WTC11 (cell line): ENCODE measurements at regions not wholly inside any gene's neighbourhood (a gene's known extent, or its start where the extent isn't known, plus 50 kb on each side); places are given as distances from the start of the nearest gene placed in this dataset.

Experiments
- ATAC-seq: fragments of 200-7000 bp; cut with Tn5 transposase; 2 replicates; pipeline ENCODE4 v1.10.0; 2021; ENCODE audit warnings: mild to moderate bottlenecking, moderate library complexity
- CTCF ChIA-PET: fragments of 300-600 bp; sonication (Branson Sonifier 250); formaldehyde crosslinking; loops from one replicate; lab custom pipeline; 2021; ENCODE audit warnings: antibody characterized with exemption; lab: Charles Lee
- POLR2A ChIA-PET: fragments of 350-600 bp; sonication (Branson Sonifier 250); formaldehyde crosslinking; loops from one replicate; lab custom pipeline; 2021; ENCODE audit warnings: antibody characterized with exemption; lab: Charles Lee
- DNase-seq: peaks from one replicate; pipeline ENCODE4 v3.0.0; 2021; ENCODE audit warnings: low spot score
- H3K27ac Mint-ChIP-seq: 2 replicates; pipeline ENCODE4 v1.8.0; 2021; ENCODE audit warnings: mixed read lengths
- H3K27me3 Mint-ChIP-seq: 2 replicates; pipeline ENCODE4 v1.8.0; 2021; ENCODE audit warnings: low read depth, mild to moderate bottlenecking, moderate library complexity, mixed read lengths
- H3K36me3 Mint-ChIP-seq: 2 replicates; pipeline ENCODE4 v1.8.0; 2021; ENCODE audit warnings: mixed read lengths
- H3K4me1 Mint-ChIP-seq: 2 replicates; pipeline ENCODE4 v1.8.0; 2022; ENCODE audit warnings: mixed read lengths
- H3K4me3 Mint-ChIP-seq: 2 replicates; pipeline ENCODE4 v1.8.0; 2021; ENCODE audit warnings: mild to moderate bottlenecking, moderate library complexity, mixed read lengths
- H3K9me3 Mint-ChIP-seq: 2 replicates; pipeline ENCODE4 v1.8.0; 2021; ENCODE audit warnings: mixed read lengths
- EMX1 ChIP-seq: fragments of 250-450 bp; sonication (Bioruptor Pico); IDR thresholded peaks from 2 replicates; pipeline ENCODE4 v1.8.0; 2021; ENCODE audit warnings: mild to moderate bottlenecking
- GRHL2 ChIP-seq: fragments of 250-450 bp; sonication (Bioruptor Pico); IDR thresholded peaks from 2 replicates; pipeline ENCODE4 v1.8.0; 2022; ENCODE audit warnings: mild to moderate bottlenecking, moderate library complexity; ENCODE audit not compliant: insufficient replicate concordance, severe bottlenecking
- NR1H2 ChIP-seq: sonication (generic); formaldehyde crosslinking; IDR thresholded peaks from 2 replicates; pipeline ENCODE4 v1.9.0; 2021; ENCODE audit warnings: mild to moderate bottlenecking, moderate library complexity, missing genetic modification reagents
- OVOL2 ChIP-seq: fragments of 250-450 bp; sonication (Bioruptor Pico); IDR thresholded peaks from 2 replicates; pipeline ENCODE4 v1.9.0; 2021; ENCODE audit warnings: mild to moderate bottlenecking, borderline replicate concordance
- RORB ChIP-seq: fragments of 250-450 bp; sonication (Bioruptor Pico); IDR thresholded peaks from 2 replicates; pipeline ENCODE4 v1.9.0; 2021; ENCODE audit warnings: mild to moderate bottlenecking
- SOX15 ChIP-seq: fragments of 250-450 bp; sonication (Bioruptor Pico); IDR thresholded peaks from 2 replicates; pipeline ENCODE4 v1.9.0; 2021; ENCODE audit warnings: mild to moderate bottlenecking
- TEAD4 ChIP-seq: sonication (generic); formaldehyde crosslinking; IDR thresholded peaks from 2 replicates; pipeline ENCODE4 v1.8.0; 2022; ENCODE audit warnings: mild to moderate bottlenecking, missing genetic modification reagents
- TP53 ChIP-seq: sonication (generic); formaldehyde crosslinking; IDR thresholded peaks from 2 replicates; pipeline ENCODE4 v1.8.1; 2023; ENCODE audit warnings: mild to moderate bottlenecking, missing genetic modification reagents
- ZNF138 ChIP-seq: sonication (generic); formaldehyde crosslinking; conservative IDR thresholded peaks from 2 replicates; pipeline ENCODE4 v1.8.1; 2022; ENCODE audit warnings: mild to moderate bottlenecking, moderate library complexity, missing genetic modification reagents
- ZNF232 ChIP-seq: sonication (generic); formaldehyde crosslinking; IDR thresholded peaks from 2 replicates; pipeline ENCODE4 v1.8.0; 2022; ENCODE audit warnings: mild to moderate bottlenecking, missing genetic modification reagents
- ZNF263 ChIP-seq: sonication (generic); formaldehyde crosslinking; IDR thresholded peaks from 2 replicates; pipeline ENCODE4 v1.8.1; 2022; ENCODE audit warnings: low read depth, mild to moderate bottlenecking, moderate library complexity, missing genetic modification reagents
- ZNF423 ChIP-seq: fragments of 250-450 bp; sonication (Bioruptor Pico); IDR thresholded peaks from 2 replicates; pipeline ENCODE4 v2.1.2; 2022; ENCODE audit warnings: mild to moderate bottlenecking, moderate library complexity
- TF ChIP-seq, protein P1 (sequence below): sonication (generic); formaldehyde crosslinking; IDR thresholded peaks from 2 replicates; pipeline ENCODE4 v1.8.1; 2023; ENCODE audit warnings: mild to moderate bottlenecking, missing genetic modification reagents
- TF ChIP-seq, protein P2 (sequence below): fragments of 200-600 bp; IDR thresholded peaks from 2 replicates; pipeline ENCODE4 v1.8.0; 2022; ENCODE audit warnings: antibody characterized with exemption
- TF ChIP-seq, protein P3 (sequence below): sonication (generic); formaldehyde crosslinking; IDR thresholded peaks from 2 replicates; pipeline ENCODE4 v1.8.1; 2023; ENCODE audit warnings: mild to moderate bottlenecking, missing genetic modification reagents, moderate library complexity
- TF ChIP-seq, protein P4 (sequence below): sonication (generic); formaldehyde crosslinking; IDR thresholded peaks from 2 replicates; pipeline ENCODE4 v1.8.0; 2022; ENCODE audit warnings: mild to moderate bottlenecking, missing genetic modification reagents
- TF ChIP-seq, protein P5 (sequence below): sonication (generic); formaldehyde crosslinking; IDR thresholded peaks from 2 replicates; pipeline ENCODE4 v1.8.1; 2023; ENCODE audit warnings: mild to moderate bottlenecking, missing genetic modification reagents
- TF ChIP-seq, protein P6 (sequence below): sonication (generic); formaldehyde crosslinking; IDR thresholded peaks from 2 replicates; pipeline ENCODE4 v1.8.0; 2023; ENCODE audit warnings: missing genetic modification reagents, mild to moderate bottlenecking, borderline replicate concordance
- TF ChIP-seq, protein P7 (sequence below): sonication (generic); formaldehyde crosslinking; IDR thresholded peaks from 2 replicates; pipeline ENCODE4 v1.8.1; 2022; ENCODE audit warnings: low read depth, mild to moderate bottlenecking, moderate library complexity, missing genetic modification reagents, borderline replicate concordance

DNA sequence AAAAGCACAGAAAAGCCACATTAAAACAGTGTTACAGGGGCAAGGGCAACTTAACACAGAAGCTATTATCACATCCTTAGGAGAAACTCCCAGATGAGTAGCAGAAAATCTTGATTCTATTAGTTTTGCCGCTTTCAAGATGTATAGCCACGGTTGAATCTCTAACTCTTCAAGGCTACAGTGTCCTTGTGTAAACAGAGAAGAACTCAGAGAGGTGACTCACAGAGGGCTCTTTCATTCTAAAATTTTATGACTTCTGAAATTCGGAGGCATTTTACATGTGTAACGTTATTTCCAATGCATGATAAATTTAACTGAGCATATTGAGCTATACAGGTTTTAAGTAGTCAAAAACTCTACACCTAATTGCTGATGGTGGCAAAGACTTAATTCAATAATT is 846.6 kb downstream of the GBE1 start:
- Mint-ChIP-seq H3K4me3 (no peak overlapping the region), H3K36me3 (0 out of 2 replicates have a peak, but pooled peaks cover 4% of the 10 kb centered on the region)
- DNase-seq (no peak), ATAC-seq (no peak)
- TF ChIP-seq TP53 (no peak), ZNF423 (CRISPR knock-in tag) (no peak), NR1H2 (CRISPR knock-in tag) (no peak), RORB (no peak), GRHL2 (no peak), ZNF263 (no peak), ZNF138 (CRISPR knock-in tag) (no peak), SOX15 (CRISPR knock-in tag) (no peak), ZNF232 (CRISPR knock-in tag) (no peak), TEAD4 (CRISPR knock-in tag) (no peak), OVOL2 (no peak), EMX1 (CRISPR knock-in tag) (no peak)
- TF ChIP-seq, protein P1, sequence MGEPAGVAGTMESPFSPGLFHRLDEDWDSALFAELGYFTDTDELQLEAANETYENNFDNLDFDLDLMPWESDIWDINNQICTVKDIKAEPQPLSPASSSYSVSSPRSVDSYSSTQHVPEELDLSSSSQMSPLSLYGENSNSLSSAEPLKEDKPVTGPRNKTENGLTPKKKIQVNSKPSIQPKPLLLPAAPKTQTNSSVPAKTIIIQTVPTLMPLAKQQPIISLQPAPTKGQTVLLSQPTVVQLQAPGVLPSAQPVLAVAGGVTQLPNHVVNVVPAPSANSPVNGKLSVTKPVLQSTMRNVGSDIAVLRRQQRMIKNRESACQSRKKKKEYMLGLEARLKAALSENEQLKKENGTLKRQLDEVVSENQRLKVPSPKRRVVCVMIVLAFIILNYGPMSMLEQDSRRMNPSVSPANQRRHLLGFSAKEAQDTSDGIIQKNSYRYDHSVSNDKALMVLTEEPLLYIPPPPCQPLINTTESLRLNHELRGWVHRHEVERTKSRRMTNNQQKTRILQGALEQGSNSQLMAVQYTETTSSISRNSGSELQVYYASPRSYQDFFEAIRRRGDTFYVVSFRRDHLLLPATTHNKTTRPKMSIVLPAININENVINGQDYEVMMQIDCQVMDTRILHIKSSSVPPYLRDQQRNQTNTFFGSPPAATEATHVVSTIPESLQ: no peak
- TF ChIP-seq, protein P2, sequence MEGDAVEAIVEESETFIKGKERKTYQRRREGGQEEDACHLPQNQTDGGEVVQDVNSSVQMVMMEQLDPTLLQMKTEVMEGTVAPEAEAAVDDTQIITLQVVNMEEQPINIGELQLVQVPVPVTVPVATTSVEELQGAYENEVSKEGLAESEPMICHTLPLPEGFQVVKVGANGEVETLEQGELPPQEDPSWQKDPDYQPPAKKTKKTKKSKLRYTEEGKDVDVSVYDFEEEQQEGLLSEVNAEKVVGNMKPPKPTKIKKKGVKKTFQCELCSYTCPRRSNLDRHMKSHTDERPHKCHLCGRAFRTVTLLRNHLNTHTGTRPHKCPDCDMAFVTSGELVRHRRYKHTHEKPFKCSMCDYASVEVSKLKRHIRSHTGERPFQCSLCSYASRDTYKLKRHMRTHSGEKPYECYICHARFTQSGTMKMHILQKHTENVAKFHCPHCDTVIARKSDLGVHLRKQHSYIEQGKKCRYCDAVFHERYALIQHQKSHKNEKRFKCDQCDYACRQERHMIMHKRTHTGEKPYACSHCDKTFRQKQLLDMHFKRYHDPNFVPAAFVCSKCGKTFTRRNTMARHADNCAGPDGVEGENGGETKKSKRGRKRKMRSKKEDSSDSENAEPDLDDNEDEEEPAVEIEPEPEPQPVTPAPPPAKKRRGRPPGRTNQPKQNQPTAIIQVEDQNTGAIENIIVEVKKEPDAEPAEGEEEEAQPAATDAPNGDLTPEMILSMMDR: no peak
- TF ChIP-seq, protein P3, sequence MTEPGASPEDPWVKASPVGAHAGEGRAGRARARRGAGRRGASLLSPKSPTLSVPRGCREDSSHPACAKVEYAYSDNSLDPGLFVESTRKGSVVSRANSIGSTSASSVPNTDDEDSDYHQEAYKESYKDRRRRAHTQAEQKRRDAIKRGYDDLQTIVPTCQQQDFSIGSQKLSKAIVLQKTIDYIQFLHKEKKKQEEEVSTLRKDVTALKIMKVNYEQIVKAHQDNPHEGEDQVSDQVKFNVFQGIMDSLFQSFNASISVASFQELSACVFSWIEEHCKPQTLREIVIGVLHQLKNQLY (CRISPR knock-in tag): no peak
- TF ChIP-seq, protein P4, sequence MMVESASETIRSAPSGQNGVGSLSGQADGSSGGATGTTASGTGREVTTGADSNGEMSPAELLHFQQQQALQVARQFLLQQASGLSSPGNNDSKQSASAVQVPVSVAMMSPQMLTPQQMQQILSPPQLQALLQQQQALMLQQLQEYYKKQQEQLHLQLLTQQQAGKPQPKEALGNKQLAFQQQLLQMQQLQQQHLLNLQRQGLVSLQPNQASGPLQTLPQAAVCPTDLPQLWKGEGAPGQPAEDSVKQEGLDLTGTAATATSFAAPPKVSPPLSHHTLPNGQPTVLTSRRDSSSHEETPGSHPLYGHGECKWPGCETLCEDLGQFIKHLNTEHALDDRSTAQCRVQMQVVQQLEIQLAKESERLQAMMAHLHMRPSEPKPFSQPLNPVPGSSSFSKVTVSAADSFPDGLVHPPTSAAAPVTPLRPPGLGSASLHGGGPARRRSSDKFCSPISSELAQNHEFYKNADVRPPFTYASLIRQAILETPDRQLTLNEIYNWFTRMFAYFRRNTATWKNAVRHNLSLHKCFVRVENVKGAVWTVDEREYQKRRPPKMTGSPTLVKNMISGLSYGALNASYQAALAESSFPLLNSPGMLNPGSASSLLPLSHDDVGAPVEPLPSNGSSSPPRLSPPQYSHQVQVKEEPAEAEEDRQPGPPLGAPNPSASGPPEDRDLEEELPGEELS (CRISPR knock-in tag): no peak
- TF ChIP-seq, protein P5, sequence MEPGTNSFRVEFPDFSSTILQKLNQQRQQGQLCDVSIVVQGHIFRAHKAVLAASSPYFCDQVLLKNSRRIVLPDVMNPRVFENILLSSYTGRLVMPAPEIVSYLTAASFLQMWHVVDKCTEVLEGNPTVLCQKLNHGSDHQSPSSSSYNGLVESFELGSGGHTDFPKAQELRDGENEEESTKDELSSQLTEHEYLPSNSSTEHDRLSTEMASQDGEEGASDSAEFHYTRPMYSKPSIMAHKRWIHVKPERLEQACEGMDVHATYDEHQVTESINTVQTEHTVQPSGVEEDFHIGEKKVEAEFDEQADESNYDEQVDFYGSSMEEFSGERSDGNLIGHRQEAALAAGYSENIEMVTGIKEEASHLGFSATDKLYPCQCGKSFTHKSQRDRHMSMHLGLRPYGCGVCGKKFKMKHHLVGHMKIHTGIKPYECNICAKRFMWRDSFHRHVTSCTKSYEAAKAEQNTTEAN (CRISPR knock-in tag): no peak
- TF ChIP-seq, protein P6, sequence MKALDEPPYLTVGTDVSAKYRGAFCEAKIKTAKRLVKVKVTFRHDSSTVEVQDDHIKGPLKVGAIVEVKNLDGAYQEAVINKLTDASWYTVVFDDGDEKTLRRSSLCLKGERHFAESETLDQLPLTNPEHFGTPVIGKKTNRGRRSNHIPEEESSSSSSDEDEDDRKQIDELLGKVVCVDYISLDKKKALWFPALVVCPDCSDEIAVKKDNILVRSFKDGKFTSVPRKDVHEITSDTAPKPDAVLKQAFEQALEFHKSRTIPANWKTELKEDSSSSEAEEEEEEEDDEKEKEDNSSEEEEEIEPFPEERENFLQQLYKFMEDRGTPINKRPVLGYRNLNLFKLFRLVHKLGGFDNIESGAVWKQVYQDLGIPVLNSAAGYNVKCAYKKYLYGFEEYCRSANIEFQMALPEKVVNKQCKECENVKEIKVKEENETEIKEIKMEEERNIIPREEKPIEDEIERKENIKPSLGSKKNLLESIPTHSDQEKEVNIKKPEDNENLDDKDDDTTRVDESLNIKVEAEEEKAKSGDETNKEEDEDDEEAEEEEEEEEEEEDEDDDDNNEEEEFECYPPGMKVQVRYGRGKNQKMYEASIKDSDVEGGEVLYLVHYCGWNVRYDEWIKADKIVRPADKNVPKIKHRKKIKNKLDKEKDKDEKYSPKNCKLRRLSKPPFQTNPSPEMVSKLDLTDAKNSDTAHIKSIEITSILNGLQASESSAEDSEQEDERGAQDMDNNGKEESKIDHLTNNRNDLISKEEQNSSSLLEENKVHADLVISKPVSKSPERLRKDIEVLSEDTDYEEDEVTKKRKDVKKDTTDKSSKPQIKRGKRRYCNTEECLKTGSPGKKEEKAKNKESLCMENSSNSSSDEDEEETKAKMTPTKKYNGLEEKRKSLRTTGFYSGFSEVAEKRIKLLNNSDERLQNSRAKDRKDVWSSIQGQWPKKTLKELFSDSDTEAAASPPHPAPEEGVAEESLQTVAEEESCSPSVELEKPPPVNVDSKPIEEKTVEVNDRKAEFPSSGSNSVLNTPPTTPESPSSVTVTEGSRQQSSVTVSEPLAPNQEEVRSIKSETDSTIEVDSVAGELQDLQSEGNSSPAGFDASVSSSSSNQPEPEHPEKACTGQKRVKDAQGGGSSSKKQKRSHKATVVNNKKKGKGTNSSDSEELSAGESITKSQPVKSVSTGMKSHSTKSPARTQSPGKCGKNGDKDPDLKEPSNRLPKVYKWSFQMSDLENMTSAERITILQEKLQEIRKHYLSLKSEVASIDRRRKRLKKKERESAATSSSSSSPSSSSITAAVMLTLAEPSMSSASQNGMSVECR: no peak
- TF ChIP-seq, protein P7, sequence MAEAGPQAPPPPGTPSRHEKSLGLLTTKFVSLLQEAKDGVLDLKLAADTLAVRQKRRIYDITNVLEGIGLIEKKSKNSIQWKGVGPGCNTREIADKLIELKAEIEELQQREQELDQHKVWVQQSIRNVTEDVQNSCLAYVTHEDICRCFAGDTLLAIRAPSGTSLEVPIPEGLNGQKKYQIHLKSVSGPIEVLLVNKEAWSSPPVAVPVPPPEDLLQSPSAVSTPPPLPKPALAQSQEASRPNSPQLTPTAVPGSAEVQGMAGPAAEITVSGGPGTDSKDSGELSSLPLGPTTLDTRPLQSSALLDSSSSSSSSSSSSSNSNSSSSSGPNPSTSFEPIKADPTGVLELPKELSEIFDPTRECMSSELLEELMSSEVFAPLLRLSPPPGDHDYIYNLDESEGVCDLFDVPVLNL (CRISPR knock-in tag): no peak
- TF ChIP-seq, all 79 proteins: peak for 0
- Mint-ChIP-seq H3K4me1 (no peaks in the 10 kb centered on the region), H3K9me3 (peaks cover 6% of the 10 kb centered on the region), H3K27ac (no peak overlapping the region), H3K27me3 (no peaks in the 10 kb centered on the region)
- ChIA-PET POLR2A (interaction anchor here (0.6 kb wide), 1 partner anchor 222 kb away, joined by 3 read pairs; no protein-coding TSS in a partner anchor), CTCF (no interaction called here)
